ENCODE measurements at regions not wholly inside any gene's neighbourhood (a gene's known extent, or its start where the extent isn't known, plus 50 kb on each side); places are given as distances from the start of the nearest gene placed in this dataset.

GRCh38 chr12:25308756-25309155 is 58.0 kb upstream of the KRAS start:
- TF ChIP-seq YY1 (IDR thresholded peaks at IDR 0.05; ENCODE audit: insufficient read depth, insufficient read length): no peak
- no peak for TF ChIP-seq ZNF274 (IDR thresholded peaks at IDR 0.05; ENCODE audit: low read depth, low read length)
- no peak for TF ChIP-seq SUZ12 (IDR thresholded peaks at IDR 0.05; ENCODE audit: extremely low read depth, insufficient read depth, insufficient read length)

Data from NT2/D1 (cell line).